HEK293 (cell line): ENCODE measurements at regions not wholly inside any gene's neighbourhood (a gene's known extent, or its start where the extent isn't known, plus 50 kb on each side); places are given as distances from the start of the nearest gene placed in this dataset.
"Not testable (repeated sequence)": the region's sequence is repeated elsewhere in the genome, so short reads cannot be mapped to it uniquely, and the experiment has no call there.

Experiments used
- CTCF ChIP-seq: fragments of 450-650 bp; formaldehyde crosslinking; IDR thresholded peaks from 2 replicates; pipeline ENCODE4 v1.5.1; 2016; ENCODE audit warnings: missing biosample characterization, missing genetic modification characterization
- GLIS1 ChIP-seq: fragments of 450-650 bp; formaldehyde crosslinking; IDR thresholded peaks from 2 replicates; pipeline ENCODE4 v1.5.1; 2016; ENCODE audit warnings: missing biosample characterization, missing genetic modification characterization
- ZBTB1 ChIP-seq: fragments of 450-650 bp; formaldehyde crosslinking; IDR thresholded peaks from 2 replicates; pipeline ENCODE4 v1.5.1; 2016; ENCODE audit warnings: missing biosample characterization, missing genetic modification characterization
- ZBTB17 ChIP-seq: fragments of 450-650 bp; formaldehyde crosslinking; IDR thresholded peaks from 2 replicates; pipeline ENCODE4 v1.5.1; 2016; ENCODE audit warnings: missing biosample characterization, missing genetic modification characterization
- ZNF132 ChIP-seq: fragments of 450-650 bp; formaldehyde crosslinking; IDR thresholded peaks from 2 replicates; pipeline ENCODE4 v1.5.1; 2017; ENCODE audit warnings: missing biosample characterization, missing genetic modification characterization, borderline replicate concordance
- ZNF140 ChIP-seq: fragments of 450-650 bp; formaldehyde crosslinking; IDR thresholded peaks from 2 replicates; pipeline ENCODE4 v1.5.1; 2016; ENCODE audit warnings: missing biosample characterization, missing genetic modification characterization
- ZNF473 ChIP-seq: fragments of 450-650 bp; formaldehyde crosslinking; IDR thresholded peaks from 2 replicates; pipeline ENCODE4 v1.5.1; 2017; ENCODE audit warnings: missing biosample characterization, missing genetic modification characterization
- ZNF510 ChIP-seq: fragments of 450-650 bp; formaldehyde crosslinking; IDR thresholded peaks from 2 replicates; pipeline ENCODE4 v1.5.1; 2018; ENCODE audit warnings: mild to moderate bottlenecking, missing genetic modification characterization, missing biosample characterization; ENCODE audit not compliant: insufficient replicate concordance
- ZXDB ChIP-seq: fragments of 450-650 bp; formaldehyde crosslinking; IDR thresholded peaks from 2 replicates; pipeline ENCODE4 v1.5.1; 2016; ENCODE audit warnings: missing biosample characterization, missing genetic modification characterization

- not testable (repeated sequence) for TF ChIP-seq CTCF (tag by site-specific recombination); ZNF473; ZNF132 (tag by site-specific recombination); ZBTB17 (tag by site-specific recombination); GLIS1 (tag by site-specific recombination); ZBTB1 (tag by site-specific recombination); ZNF510 (tag by site-specific recombination); ZXDB (tag by site-specific recombination); ZNF140 (tag by site-specific recombination)
Measured at GRCh38 chr14:90469416-90469815, 72.6 kb downstream of the CALM1 start.
